MM.1S (cell line): ENCODE measurements at regions not wholly inside any gene's neighbourhood (a gene's known extent, or its start where the extent isn't known, plus 50 kb on each side); places are given as distances from the start of the nearest gene placed in this dataset.

Source experiments
- DNase-seq: peaks from one replicate; pipeline ENCODE4 v3.0.0-alpha.2; 2015
- H2AFZ ChIP-seq: fragments of 300-600 bp; sonication (generic); 2 replicates; pipeline ENCODE4 v1.6.0; 2016; ENCODE audit warnings: antibody characterized with exemption, low read length
- H3F3A ChIP-seq: fragments of 300-600 bp; sonication (generic); 2 replicates; pipeline ENCODE4 v1.6.1; 2016; ENCODE audit warnings: mild to moderate bottlenecking, antibody characterized with exemption, low read length, moderate library complexity, mixed read lengths; ENCODE audit not compliant: insufficient read depth
- H3K27ac ChIP-seq: fragments of 300-600 bp; sonication (generic); 2 replicates; pipeline ENCODE4 v1.5.1; 2016; ENCODE audit warnings: mild to moderate bottlenecking, low read length
- H3K27me3 ChIP-seq: fragments of 300-600 bp; sonication (generic); replicated peaks from 2 replicates; pipeline ENCODE4 v1.6.0; 2016; ENCODE audit warnings: low read length; ENCODE audit not compliant: insufficient read depth
- H3K36me3 ChIP-seq: fragments of 300-600 bp; sonication (generic); replicated peaks from 2 replicates; pipeline ENCODE4 v1.6.1; 2016; ENCODE audit warnings: mild to moderate bottlenecking, low read length, mixed read lengths; ENCODE audit not compliant: insufficient read depth
- H3K4me1 ChIP-seq: fragments of 300-600 bp; sonication (generic); 2 replicates; pipeline ENCODE4 v1.6.1; 2016; ENCODE audit warnings: low read length, mixed read lengths
- H3K4me2 ChIP-seq: fragments of 300-600 bp; sonication (generic); 2 replicates; pipeline ENCODE4 v1.6.0; 2016; ENCODE audit warnings: low read depth, low read length
- H3K4me3 ChIP-seq: fragments of 300-600 bp; sonication (generic); 2 replicates; pipeline ENCODE4 v1.5.1; 2016; ENCODE audit warnings: low read length, mixed read lengths
- H3K79me2 ChIP-seq: fragments of 300-600 bp; sonication (generic); 2 replicates; pipeline ENCODE4 v1.6.1; 2016; ENCODE audit warnings: mixed run types, low read length, mixed read lengths
- H3K9ac ChIP-seq: fragments of 300-600 bp; sonication (generic); 2 replicates; pipeline ENCODE4 v1.6.1; 2016; ENCODE audit warnings: low read length, mixed read lengths
- H3K9me2 ChIP-seq: fragments of 300-600 bp; sonication (generic); replicated peaks from 2 replicates; pipeline ENCODE4 v1.6.1; 2016; ENCODE audit warnings: mild to moderate bottlenecking, low read length, mixed read lengths; ENCODE audit not compliant: insufficient read depth
- H3K9me3 ChIP-seq: fragments of 300-600 bp; sonication (generic); replicated peaks from 2 replicates; pipeline ENCODE4 v1.6.1; 2016; ENCODE audit warnings: mild to moderate bottlenecking, low read length, mixed read lengths; ENCODE audit not compliant: insufficient read depth
- H4K20me1 ChIP-seq: fragments of 300-600 bp; sonication (generic); 2 replicates; pipeline ENCODE4 v1.6.1; 2016; ENCODE audit warnings: mild to moderate bottlenecking, low read length, moderate library complexity, mixed read lengths; ENCODE audit not compliant: insufficient read depth
- EZH2 ChIP-seq: fragments of 300-600 bp; sonication (generic); optimal IDR thresholded peaks from 2 replicates; pipeline ENCODE3; 2017; ENCODE audit warnings: low read depth, mild to moderate bottlenecking, antibody characterized with exemption, low read length, mixed read lengths
- EZH2phosphoT487 ChIP-seq: fragments of 300-600 bp; sonication (generic); IDR thresholded peaks from 2 replicates; pipeline ENCODE4 v1.6.1; 2018; ENCODE audit warnings: antibody characterized with exemption, low read length
- TF ChIP-seq, protein P1 (sequence below): fragments of 300-600 bp; sonication (generic); IDR thresholded peaks from 2 replicates; pipeline ENCODE4 v1.5.1; 2016; ENCODE audit warnings: antibody characterized with exemption, low read length, mixed read lengths

DNA sequence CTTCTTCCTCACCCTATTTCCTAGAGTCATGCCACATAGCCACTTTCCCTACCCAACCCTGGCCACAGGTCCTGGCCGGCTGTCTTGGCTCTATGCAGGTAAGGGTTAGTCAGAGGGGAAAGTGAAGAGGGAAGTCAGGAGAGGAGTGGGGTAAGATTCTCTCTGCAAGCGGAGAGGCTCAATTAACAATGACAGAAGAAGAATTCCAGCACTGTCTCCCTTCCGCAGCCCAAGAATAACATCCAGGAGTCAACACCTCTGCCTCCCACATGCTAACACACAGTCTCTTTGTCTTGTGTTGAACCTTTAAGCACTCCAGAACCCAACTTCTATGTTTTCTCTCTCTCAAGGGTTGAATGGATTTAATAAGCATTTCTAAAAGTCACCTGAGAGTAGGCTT lies 235.1 kb upstream of the ANKRD55 start:
- H3K36me3 ChIP-seq = no peaks in the 10 kb centered on the region
- H3K9me3 ChIP-seq = no peaks in the 10 kb centered on the region
- H3K27me3 ChIP-seq = no peaks in the 10 kb centered on the region
- TF ChIP-seq EZH2phosphoT487 = no peak
- TF ChIP-seq, protein P1, sequence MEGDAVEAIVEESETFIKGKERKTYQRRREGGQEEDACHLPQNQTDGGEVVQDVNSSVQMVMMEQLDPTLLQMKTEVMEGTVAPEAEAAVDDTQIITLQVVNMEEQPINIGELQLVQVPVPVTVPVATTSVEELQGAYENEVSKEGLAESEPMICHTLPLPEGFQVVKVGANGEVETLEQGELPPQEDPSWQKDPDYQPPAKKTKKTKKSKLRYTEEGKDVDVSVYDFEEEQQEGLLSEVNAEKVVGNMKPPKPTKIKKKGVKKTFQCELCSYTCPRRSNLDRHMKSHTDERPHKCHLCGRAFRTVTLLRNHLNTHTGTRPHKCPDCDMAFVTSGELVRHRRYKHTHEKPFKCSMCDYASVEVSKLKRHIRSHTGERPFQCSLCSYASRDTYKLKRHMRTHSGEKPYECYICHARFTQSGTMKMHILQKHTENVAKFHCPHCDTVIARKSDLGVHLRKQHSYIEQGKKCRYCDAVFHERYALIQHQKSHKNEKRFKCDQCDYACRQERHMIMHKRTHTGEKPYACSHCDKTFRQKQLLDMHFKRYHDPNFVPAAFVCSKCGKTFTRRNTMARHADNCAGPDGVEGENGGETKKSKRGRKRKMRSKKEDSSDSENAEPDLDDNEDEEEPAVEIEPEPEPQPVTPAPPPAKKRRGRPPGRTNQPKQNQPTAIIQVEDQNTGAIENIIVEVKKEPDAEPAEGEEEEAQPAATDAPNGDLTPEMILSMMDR = no peak
- no peak for TF ChIP-seq EZH2
- DNase-seq = no peak
- no peak overlapping the region for H3K9ac ChIP-seq
- H3K4me2 ChIP-seq = no peak overlapping the region
- no peaks in the 10 kb centered on the region for H4K20me1 ChIP-seq
- no peaks in the 10 kb centered on the region for H3K9me2 ChIP-seq
- H2AFZ ChIP-seq = no peak overlapping the region
- H3K79me2 ChIP-seq = no peaks in the 10 kb centered on the region
- no peak overlapping the region for H3K4me3 ChIP-seq
- H3F3A ChIP-seq = no peaks in the 10 kb centered on the region
- H3K27ac ChIP-seq = no peak overlapping the region
- H3K4me1 ChIP-seq = no peaks in the 10 kb centered on the region

DNA sequence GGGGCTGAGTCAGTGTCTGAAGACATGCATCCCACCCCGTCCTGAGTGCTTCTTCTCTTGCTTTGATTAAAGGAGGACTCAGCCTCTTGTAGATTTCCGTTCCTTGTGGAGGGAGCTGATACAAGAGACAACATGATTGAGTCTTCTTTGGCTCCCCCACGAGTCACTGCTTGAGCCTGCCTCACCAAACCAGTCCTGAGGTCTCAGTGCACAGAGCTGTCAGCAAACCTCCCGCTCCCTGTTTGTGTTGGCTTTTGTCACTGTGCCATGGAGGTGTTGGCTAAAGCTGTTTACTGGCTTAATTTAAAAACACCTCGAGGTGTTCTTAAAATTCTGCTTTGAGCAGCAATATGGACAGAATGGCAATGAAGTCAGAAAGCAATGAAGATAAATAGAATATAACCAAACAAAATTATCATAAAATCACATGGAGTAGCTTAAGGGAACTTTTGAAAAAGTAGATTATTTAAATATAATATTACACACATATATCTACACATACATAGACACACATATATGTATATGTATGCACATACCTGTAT lies 234.1 kb upstream of the ANKRD55 start:
- no peaks in the 10 kb centered on the region for H3K9me3 ChIP-seq
- H3K9me2 ChIP-seq = no peaks in the 10 kb centered on the region
- TF ChIP-seq EZH2 (no peak), EZH2phosphoT487 (no peak)
- TF ChIP-seq, protein P1 = no peak
- no peaks in the 10 kb centered on the region for H3K36me3 ChIP-seq
- no peak overlapping the region for H3K4me3 ChIP-seq
- no peak overlapping the region for H2AFZ ChIP-seq
- no peak overlapping the region for H3K4me2 ChIP-seq
- no peaks in the 10 kb centered on the region for H4K20me1 ChIP-seq
- H3K27me3 ChIP-seq = no peaks in the 10 kb centered on the region
- no peaks in the 10 kb centered on the region for H3F3A ChIP-seq
- no peak for DNase-seq
- no peak overlapping the region for H3K9ac ChIP-seq
- H3K27ac ChIP-seq = no peak overlapping the region
- no peaks in the 10 kb centered on the region for H3K79me2 ChIP-seq
- no peaks in the 10 kb centered on the region for H3K4me1 ChIP-seq

DNA sequence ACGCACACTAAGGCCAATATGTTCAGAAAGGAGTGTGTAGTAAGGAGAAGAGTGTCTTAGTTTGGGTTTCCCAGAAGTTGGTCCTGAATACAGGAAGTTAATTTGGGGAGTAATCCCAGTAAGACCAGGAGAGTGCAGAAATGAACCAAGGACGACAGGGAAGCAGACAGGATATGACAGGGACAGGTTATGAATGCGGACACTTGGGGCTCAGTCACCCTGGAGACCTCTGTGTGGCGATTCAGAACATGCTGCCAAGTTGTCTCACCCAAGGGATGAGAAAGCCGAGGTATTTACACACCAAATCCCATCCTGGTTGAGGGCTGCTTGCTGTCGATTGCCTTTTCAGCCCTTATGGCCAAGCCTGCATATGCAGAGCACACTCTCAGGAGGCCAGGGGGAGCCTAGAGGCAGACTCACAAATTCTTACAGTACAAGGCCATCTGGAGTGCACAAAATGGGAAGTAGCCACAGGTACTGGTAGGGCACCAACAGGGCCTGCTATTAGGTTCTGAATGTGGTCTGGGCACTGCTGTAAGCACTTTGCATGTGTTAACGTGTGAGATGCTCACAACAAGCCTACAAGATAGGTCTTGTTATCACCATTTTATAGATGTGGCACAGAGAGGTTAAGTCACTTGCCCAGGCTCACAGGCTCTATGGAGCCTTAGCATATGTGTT lies 233.1 kb upstream of the ANKRD55 start:
- H3K4me1 ChIP-seq = no peaks in the 10 kb centered on the region
- no peak overlapping the region for H3K9ac ChIP-seq
- no peaks in the 10 kb centered on the region for H3K9me3 ChIP-seq
- no peak overlapping the region for H3K4me2 ChIP-seq
- H3K27me3 ChIP-seq = no peaks in the 10 kb centered on the region
- H4K20me1 ChIP-seq = no peaks in the 10 kb centered on the region
- no peak for DNase-seq
- no peak overlapping the region for H3K4me3 ChIP-seq
- H3K9me2 ChIP-seq = no peaks in the 10 kb centered on the region
- H3F3A ChIP-seq = no peaks in the 10 kb centered on the region
- TF ChIP-seq EZH2phosphoT487 = no peak
- TF ChIP-seq, protein P1 = no peak
- TF ChIP-seq EZH2 = no peak
- H3K36me3 ChIP-seq = no peaks in the 10 kb centered on the region
- H3K79me2 ChIP-seq = no peaks in the 10 kb centered on the region
- no peak overlapping the region for H3K27ac ChIP-seq
- no peak overlapping the region for H2AFZ ChIP-seq
